ENCODE measurements at regions not wholly inside any gene's neighbourhood (a gene's known extent, or its start where the extent isn't known, plus 50 kb on each side); places are given as distances from the start of the nearest gene placed in this dataset.

DNA sequence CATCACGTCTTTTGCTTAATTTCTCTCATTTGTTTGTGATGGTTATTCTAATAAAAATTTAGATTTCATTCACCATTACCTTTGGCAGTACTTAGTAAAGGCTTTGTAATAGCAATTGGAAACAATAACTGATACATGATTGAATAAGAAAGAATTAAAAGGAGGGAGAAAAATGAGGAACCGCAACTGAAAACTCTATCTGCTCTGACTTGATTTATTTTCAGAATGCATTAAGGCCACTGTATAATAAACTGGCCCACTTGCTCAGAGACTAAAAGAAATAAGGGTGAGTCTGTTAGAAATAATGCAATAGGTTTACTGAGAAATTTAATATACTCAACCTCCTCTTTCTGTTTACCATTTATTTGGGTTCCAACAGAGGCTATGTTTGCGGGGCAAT, 351.5 kb downstream of the TMA16 start:
- DNase-seq = no peak

DNA sequence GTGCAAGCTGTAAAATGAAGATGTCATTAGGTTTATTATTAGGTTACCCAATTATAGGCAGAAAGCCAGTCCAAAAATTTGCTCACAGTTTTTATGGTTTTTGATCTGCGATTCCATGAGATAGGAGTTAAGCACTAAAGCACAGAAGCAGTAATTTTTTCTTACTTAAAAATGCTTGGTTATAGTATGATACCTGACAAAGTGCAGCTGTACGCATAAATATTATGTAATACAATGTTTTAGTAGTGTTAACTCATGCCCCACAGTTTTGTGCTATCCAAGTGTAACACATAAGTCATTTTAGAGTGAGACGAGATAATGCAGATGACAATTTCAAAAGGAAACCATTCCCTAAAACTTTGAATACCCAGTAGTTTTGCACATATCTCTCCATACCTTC, 357.8 kb downstream of the TMA16 start:
- no peak overlapping the region for H3K4me3 ChIP-seq (ENCODE audit: control insufficient read depth in 1 of 7, extremely low read depth in 1 of 7, insufficient read depth in 4 of 7, low read depth in 2 of 7, low read length in 6 of 7)
- no peak for DNase-seq
- H3K27me3 ChIP-seq (replicated peaks in 2 of 5; ENCODE audit: control insufficient read depth in 4 of 5, insufficient read depth in 5 of 5, low read length in 4 of 5) = peaks cover 0 to 2% (median 0%) of the 10 kb centered on the region in 5 experiments
- H3K9me3 ChIP-seq (ENCODE audit: control extremely low read depth in 1 of 5, control insufficient read depth in 4 of 5, insufficient read depth in 2 of 5, low read depth in 1 of 5, low read length in 4 of 5) = no peaks in the 10 kb centered on the region
- no peak overlapping the region for H3K27ac ChIP-seq (ENCODE audit: insufficient read depth in 1 of 2, low read depth in 1 of 2, low read length in 2 of 2, poor library complexity in 1 of 2, severe bottlenecking in 2 of 2)
- H3K4me1 ChIP-seq (ENCODE audit: control extremely low read depth in 1 of 4, control insufficient read depth in 4 of 4, insufficient read depth in 4 of 4, low read length in 3 of 4) = no peaks in the 10 kb centered on the region
- ChIA-PET CTCF (no interaction called here), POLR2A (no interaction called here)
- 100% methylated on average over 1 of the region's 3 CpGs for WGBS (ENCODE audit: insufficient coverage)
- no peaks in the 10 kb centered on the region for H3K36me3 ChIP-seq (ENCODE audit: control insufficient read depth in 4 of 4, insufficient read depth in 4 of 4, low read length in 3 of 4)

More for the DNA sequence above, 351.5 kb downstream of the TMA16 start:
- CTCF ChIA-PET = no interaction called here
- Histone ChIP-seq H3K4me1 (ENCODE audit: control extremely low read depth in 1 of 4, control insufficient read depth in 4 of 4, insufficient read depth in 4 of 4, low read length in 3 of 4) (no peaks in the 10 kb centered on the region), H3K36me3 (ENCODE audit: control insufficient read depth in 4 of 4, insufficient read depth in 4 of 4, low read length in 3 of 4) (no peaks in the 10 kb centered on the region), H3K27me3 (replicated peaks in 2 of 5; ENCODE audit: control insufficient read depth in 4 of 5, insufficient read depth in 5 of 5, low read length in 4 of 5) (peaks cover 0 to 2% (median 0%) of the 10 kb centered on the region in 5 experiments), H3K9me3 (ENCODE audit: control extremely low read depth in 1 of 5, control insufficient read depth in 4 of 5, insufficient read depth in 2 of 5, low read depth in 1 of 5, low read length in 4 of 5) (no peaks in the 10 kb centered on the region), H3K27ac (ENCODE audit: insufficient read depth in 1 of 2, low read depth in 1 of 2, low read length in 2 of 2, poor library complexity in 1 of 2, severe bottlenecking in 2 of 2) (no peak overlapping the region), H3K4me3 (ENCODE audit: control insufficient read depth in 1 of 7, extremely low read depth in 1 of 7, insufficient read depth in 4 of 7, low read depth in 2 of 7, low read length in 6 of 7) (no peak overlapping the region)
- WGBS (ENCODE audit: insufficient coverage) = 100% methylated on average over 1 of the region's 3 CpGs
- POLR2A ChIA-PET = no interaction called here

DNA sequence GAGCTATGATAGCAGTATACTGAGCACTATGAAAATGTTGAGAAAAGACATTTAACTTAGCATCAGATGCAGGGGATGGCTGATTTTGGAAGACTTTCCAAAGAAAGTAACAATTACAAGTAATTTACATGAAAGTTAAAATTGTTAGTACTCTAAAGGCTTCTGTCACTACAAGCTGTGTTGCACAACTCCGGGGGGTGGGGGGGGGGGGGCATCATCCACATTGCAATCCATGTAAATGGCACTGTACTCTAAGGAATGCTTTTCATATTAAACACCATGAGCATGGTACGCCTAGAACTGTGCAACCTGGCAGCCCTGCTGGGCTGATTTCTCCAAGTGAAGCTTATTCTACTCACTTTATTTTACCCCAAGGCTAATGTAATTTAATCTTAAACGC, 363.4 kb downstream of the TMA16 start:
- Histone ChIP-seq H3K27me3 (replicated peaks in 2 of 5; ENCODE audit: control insufficient read depth in 4 of 5, insufficient read depth in 5 of 5, low read length in 4 of 5) (no peaks in the 10 kb centered on the region), H3K9me3 (ENCODE audit: control extremely low read depth in 1 of 5, control insufficient read depth in 4 of 5, insufficient read depth in 2 of 5, low read depth in 1 of 5, low read length in 4 of 5) (no peaks in the 10 kb centered on the region), H3K36me3 (ENCODE audit: control insufficient read depth in 4 of 4, insufficient read depth in 4 of 4, low read length in 3 of 4) (no peaks in the 10 kb centered on the region), H3K4me1 (ENCODE audit: control extremely low read depth in 1 of 4, control insufficient read depth in 4 of 4, insufficient read depth in 4 of 4, low read length in 3 of 4) (no peaks in the 10 kb centered on the region), H3K4me3 (ENCODE audit: control insufficient read depth in 1 of 7, extremely low read depth in 1 of 7, insufficient read depth in 4 of 7, low read depth in 2 of 7, low read length in 6 of 7) (no peak overlapping the region), H3K27ac (ENCODE audit: insufficient read depth in 1 of 2, low read depth in 1 of 2, low read length in 2 of 2, poor library complexity in 1 of 2, severe bottlenecking in 2 of 2) (no peak overlapping the region)
- ChIA-PET POLR2A (no interaction called here), CTCF (no interaction called here)
- DNase-seq = no peak
- 51% methylated on average over 2 of the region's 3 CpGs for WGBS (ENCODE audit: insufficient coverage)

DNA sequence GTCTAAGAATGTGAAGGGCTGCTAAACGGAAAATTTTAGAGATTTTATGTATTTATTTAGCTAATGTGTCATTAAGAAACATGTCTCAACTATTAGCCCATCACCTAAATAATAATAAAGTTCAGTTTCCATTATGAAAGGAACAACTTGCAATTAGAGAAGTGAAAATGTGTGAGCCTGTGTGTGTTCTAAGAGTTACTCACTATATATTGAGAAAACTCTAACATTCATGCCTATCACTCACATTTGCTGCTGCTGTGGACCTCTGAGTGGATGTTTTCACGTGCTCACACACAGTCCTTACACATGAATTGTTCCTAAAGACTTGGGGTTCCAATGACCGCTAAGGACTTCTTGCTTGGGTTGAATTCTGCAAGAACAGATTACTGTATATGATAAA, 364.0 kb downstream of the TMA16 start:
- H3K4me3 ChIP-seq (ENCODE audit: control insufficient read depth in 1 of 7, extremely low read depth in 1 of 7, insufficient read depth in 4 of 7, low read depth in 2 of 7, low read length in 6 of 7) = no peak overlapping the region
- H3K36me3 ChIP-seq (ENCODE audit: control insufficient read depth in 4 of 4, insufficient read depth in 4 of 4, low read length in 3 of 4) = no peaks in the 10 kb centered on the region
- no peak overlapping the region for H3K27ac ChIP-seq (ENCODE audit: insufficient read depth in 1 of 2, low read depth in 1 of 2, low read length in 2 of 2, poor library complexity in 1 of 2, severe bottlenecking in 2 of 2)
- no peak for DNase-seq
- H3K4me1 ChIP-seq (ENCODE audit: control extremely low read depth in 1 of 4, control insufficient read depth in 4 of 4, insufficient read depth in 4 of 4, low read length in 3 of 4) = no peaks in the 10 kb centered on the region
- CTCF ChIA-PET = no interaction called here
- POLR2A ChIA-PET = no interaction called here
- no peaks in the 10 kb centered on the region for H3K9me3 ChIP-seq (ENCODE audit: control extremely low read depth in 1 of 5, control insufficient read depth in 4 of 5, insufficient read depth in 2 of 5, low read depth in 1 of 5, low read length in 4 of 5)
- H3K27me3 ChIP-seq (replicated peaks in 2 of 5; ENCODE audit: control insufficient read depth in 4 of 5, insufficient read depth in 5 of 5, low read length in 4 of 5) = no peaks in the 10 kb centered on the region
- WGBS (ENCODE audit: insufficient coverage) = no CpG with 5 or more reads among the region's 3 CpGs

DNA sequence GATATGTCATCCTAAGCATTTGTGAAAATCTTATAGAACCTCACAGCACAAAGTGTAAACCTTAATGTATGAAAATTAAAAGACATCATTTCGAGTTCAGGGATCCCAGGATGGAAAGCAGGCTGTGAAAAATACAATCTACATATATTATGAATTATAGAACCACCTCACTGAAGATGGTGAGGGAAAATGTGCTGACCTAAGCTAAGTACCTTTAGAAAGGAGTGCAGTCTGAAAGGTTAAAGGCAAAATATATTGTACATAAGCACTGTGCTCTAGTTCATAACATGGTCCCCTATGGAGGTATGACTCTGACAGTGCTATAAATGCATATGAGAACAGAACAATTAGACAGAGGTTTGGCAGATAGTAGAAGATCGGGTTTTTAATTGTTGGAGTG, 368.6 kb downstream of the TMA16 start:
- WGBS (ENCODE audit: insufficient coverage) = 91% methylated on average over 1 of the region's 2 CpGs
- Histone ChIP-seq H3K4me3 (ENCODE audit: control insufficient read depth in 1 of 7, extremely low read depth in 1 of 7, insufficient read depth in 4 of 7, low read depth in 2 of 7, low read length in 6 of 7) (no peak overlapping the region), H3K9me3 (ENCODE audit: control extremely low read depth in 1 of 5, control insufficient read depth in 4 of 5, insufficient read depth in 2 of 5, low read depth in 1 of 5, low read length in 4 of 5) (no peaks in the 10 kb centered on the region), H3K27ac (ENCODE audit: insufficient read depth in 1 of 2, low read depth in 1 of 2, low read length in 2 of 2, poor library complexity in 1 of 2, severe bottlenecking in 2 of 2) (no peak overlapping the region), H3K4me1 (ENCODE audit: control extremely low read depth in 1 of 4, control insufficient read depth in 4 of 4, insufficient read depth in 4 of 4, low read length in 3 of 4) (no peaks in the 10 kb centered on the region), H3K36me3 (ENCODE audit: control insufficient read depth in 4 of 4, insufficient read depth in 4 of 4, low read length in 3 of 4) (no peaks in the 10 kb centered on the region), H3K27me3 (replicated peaks in 2 of 5; ENCODE audit: control insufficient read depth in 4 of 5, insufficient read depth in 5 of 5, low read length in 4 of 5) (no peaks in the 10 kb centered on the region)
- POLR2A ChIA-PET = no interaction called here
- CTCF ChIA-PET = no interaction called here
- no peak for DNase-seq

DNA sequence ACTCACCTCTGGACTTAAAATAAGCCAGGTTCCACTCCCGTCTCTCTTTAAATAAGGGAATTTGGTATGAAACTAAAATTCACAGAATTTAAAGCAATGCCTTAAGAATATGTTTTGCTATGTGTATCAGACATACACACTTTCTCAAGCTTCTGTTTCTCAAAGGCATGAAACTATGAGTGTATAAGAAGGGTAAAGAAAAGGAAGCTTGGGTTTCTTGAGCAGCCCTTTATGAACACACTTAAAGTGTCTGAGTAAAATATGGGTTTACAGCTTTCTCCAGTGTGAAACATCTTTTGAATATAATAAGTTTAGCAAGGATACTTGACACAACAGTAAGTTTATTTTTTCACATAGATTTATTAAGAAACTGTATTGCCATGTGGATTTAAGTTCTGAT, 370.5 kb downstream of the TMA16 start:
- Histone ChIP-seq H3K4me1 (ENCODE audit: control extremely low read depth in 1 of 4, control insufficient read depth in 4 of 4, insufficient read depth in 4 of 4, low read length in 3 of 4) (no peaks in the 10 kb centered on the region), H3K9me3 (ENCODE audit: control extremely low read depth in 1 of 5, control insufficient read depth in 4 of 5, insufficient read depth in 2 of 5, low read depth in 1 of 5, low read length in 4 of 5) (no peaks in the 10 kb centered on the region), H3K4me3 (ENCODE audit: control insufficient read depth in 1 of 7, extremely low read depth in 1 of 7, insufficient read depth in 4 of 7, low read depth in 2 of 7, low read length in 6 of 7) (no peak overlapping the region), H3K27me3 (replicated peaks in 2 of 5; ENCODE audit: control insufficient read depth in 4 of 5, insufficient read depth in 5 of 5, low read length in 4 of 5) (no peaks in the 10 kb centered on the region), H3K27ac (ENCODE audit: insufficient read depth in 1 of 2, low read depth in 1 of 2, low read length in 2 of 2, poor library complexity in 1 of 2, severe bottlenecking in 2 of 2) (no peak overlapping the region), H3K36me3 (ENCODE audit: control insufficient read depth in 4 of 4, insufficient read depth in 4 of 4, low read length in 3 of 4) (no peaks in the 10 kb centered on the region)
- WGBS (ENCODE audit: insufficient coverage) = no CpG with 5 or more reads among the region's 1 CpG
- CTCF ChIA-PET = no interaction called here
- DNase-seq = no peak
- POLR2A ChIA-PET = no interaction called here

DNA sequence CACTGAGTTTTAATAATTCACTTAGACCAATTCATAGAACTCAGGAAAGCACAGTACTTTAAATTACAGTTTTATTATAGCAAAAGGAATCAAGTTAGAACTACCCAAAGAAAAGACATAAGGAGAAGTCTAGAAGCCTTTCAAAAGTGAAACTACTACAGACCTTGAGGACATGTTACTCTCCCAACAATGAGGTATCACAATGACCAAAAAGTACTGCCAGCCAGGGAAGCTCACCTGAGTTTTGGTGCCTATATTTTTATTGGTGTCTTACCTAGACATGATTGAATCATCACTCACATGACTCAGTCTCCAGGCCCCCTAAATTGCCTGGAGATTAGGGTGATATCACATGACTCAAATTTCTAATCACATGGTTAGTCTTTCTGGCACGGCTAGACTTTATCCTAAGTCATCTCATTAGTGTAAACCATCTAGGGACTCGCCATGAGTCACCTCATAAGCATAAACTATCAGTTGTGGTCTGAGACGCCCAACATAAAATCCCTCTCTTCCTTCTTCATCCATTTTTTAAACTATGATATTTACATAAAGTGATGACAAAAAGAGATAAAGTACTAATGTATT, 372.3 kb downstream of the TMA16 start:
- ChIA-PET POLR2A (no interaction called here), CTCF (no interaction called here)

More for the DNA sequence above, 372.3 kb downstream of the TMA16 start:
- Histone ChIP-seq H3K9me3 (ENCODE audit: control extremely low read depth in 1 of 5, control insufficient read depth in 4 of 5, insufficient read depth in 2 of 5, low read depth in 1 of 5, low read length in 4 of 5) (no peaks in the 10 kb centered on the region), H3K27me3 (replicated peaks in 2 of 5; ENCODE audit: control insufficient read depth in 4 of 5, insufficient read depth in 5 of 5, low read length in 4 of 5) (no peaks in the 10 kb centered on the region), H3K4me3 (ENCODE audit: control insufficient read depth in 1 of 7, extremely low read depth in 1 of 7, insufficient read depth in 4 of 7, low read depth in 2 of 7, low read length in 6 of 7) (no peak overlapping the region), H3K4me1 (ENCODE audit: control extremely low read depth in 1 of 4, control insufficient read depth in 4 of 4, insufficient read depth in 4 of 4, low read length in 3 of 4) (no peaks in the 10 kb centered on the region), H3K36me3 (ENCODE audit: control insufficient read depth in 4 of 4, insufficient read depth in 4 of 4, low read length in 3 of 4) (no peaks in the 10 kb centered on the region), H3K27ac (ENCODE audit: insufficient read depth in 1 of 2, low read depth in 1 of 2, low read length in 2 of 2, poor library complexity in 1 of 2, severe bottlenecking in 2 of 2) (no peak overlapping the region)
- WGBS (ENCODE audit: insufficient coverage) = 100% methylated on average over 2 of the region's 3 CpGs
- DNase-seq = no peak

Data from common myeloid progenitor, CD34-positive (primary cell).